GM12878 (cell line): ENCODE measurements at regions not wholly inside any gene's neighbourhood (a gene's known extent, or its start where the extent isn't known, plus 50 kb on each side); places are given as distances from the start of the nearest gene placed in this dataset.
"Not testable (repeated sequence)": the region's sequence is repeated elsewhere in the genome, so short reads cannot be mapped to it uniquely, and the experiment has no call there.

ENCODE experiments used
- ATAC-seq: fragments of 200-7000 bp; cut with Tn5 transposase; 3 replicates; pipeline ENCODE4 v1.9.1; 2020; ENCODE audit warnings: mild to moderate bottlenecking, moderate library complexity
- BruUV-seq: library from RNA; stranded (reverse); fragments of 400-500 nt; replicated peaks from 2 replicates; lab custom pipeline; 2021; lab: Mats Ljungman, UMichigan
- CTCF ChIA-PET: fragments of 300-600 bp; sonication (Branson Sonifier 250); formaldehyde crosslinking; extraction: SDS; loops from one replicate; lab custom pipeline; 2021; ENCODE audit warnings: inconsistent platforms; lab: Yijun Ruan, JAX
- POLR2A ChIA-PET: fragments of 350-600 bp; formaldehyde crosslinking; extraction: SDS; loops from one replicate; lab custom pipeline; 2021; ENCODE audit warnings: inconsistent platforms; lab: Charles Lee
- RAD21 ChIA-PET: fragments of 300-600 bp; sonication (Branson Sonifier 250); formaldehyde crosslinking; loops from one replicate; lab custom pipeline; 2023; ENCODE audit warnings: antibody characterized with exemption; ENCODE audit not compliant: unreplicated experiment; lab: Charles Lee
- SMC1A ChIA-PET: fragments of 300-600 bp; sonication (Branson Sonifier 250); formaldehyde crosslinking; loops from one replicate; lab custom pipeline; 2023; ENCODE audit not compliant: unreplicated experiment, uncharacterized antibody; lab: Charles Lee
- DNase-seq: peaks from one replicate; pipeline ENCODE4 v3.0.0-alpha.2; 2011; ENCODE audit warnings: low read depth, low spot score
- FAIRE-seq: peaks from 3 replicates; lab custom pipeline; 2011; peaks lifted over from hg19 to GRCh38; lab: Jason Lieb, UNC
- H2AFZ ChIP-seq: 2 replicates; pipeline ENCODE4 v1.6.0; 2011; ENCODE audit warnings: low read depth, low read length, control low read depth; ENCODE audit not compliant: control insufficient read depth
- H3K27ac ChIP-seq: 2 replicates; pipeline ENCODE4 v1.5.1; 2011; ENCODE audit warnings: control low read depth; ENCODE audit not compliant: control insufficient read depth, insufficient read depth
- H3K27me3 ChIP-seq, 2 experiments: replicated peaks in 1 of 2; 2 replicates each; pipeline versions ENCODE4 v1.6.0 to v1.6.1; 2011; ENCODE audit warnings: low read length in 1 of 2; ENCODE audit not compliant: control insufficient read depth in 2 of 2, insufficient read depth in 2 of 2
- H3K36me3 ChIP-seq, 2 experiments: 2 replicates each; pipeline ENCODE4 v1.5.1; 2011; ENCODE audit warnings: low read length in 1 of 2; ENCODE audit not compliant: control insufficient read depth in 2 of 2, insufficient read depth in 2 of 2
- H3K4me1 ChIP-seq: 2 replicates; pipeline ENCODE4 v1.6.1; 2011; ENCODE audit warnings: mild to moderate bottlenecking, low read length, moderate library complexity, mixed read lengths; ENCODE audit not compliant: control insufficient read depth, insufficient read depth
- H3K4me2 ChIP-seq: 2 replicates; pipeline ENCODE4 v1.6.0; 2011; ENCODE audit warnings: control low read depth; ENCODE audit not compliant: control insufficient read depth, insufficient read depth
- H3K4me3 ChIP-seq: fragments of 200-600 bp; sonication (generic); 2 replicates; pipeline ENCODE4 v1.5.1; 2016
- H3K79me2 ChIP-seq: 2 replicates; pipeline ENCODE4 v1.6.0; 2011; ENCODE audit warnings: low read length; ENCODE audit not compliant: control insufficient read depth, insufficient read depth
- H3K9ac ChIP-seq: 2 replicates; pipeline ENCODE4 v1.8.0; 2011; ENCODE audit warnings: low read length, control low read depth, mixed read lengths; ENCODE audit not compliant: control insufficient read depth, insufficient read depth
- H3K9me3 ChIP-seq: replicated peaks from 3 replicates; pipeline ENCODE4 v1.5.1; 2011; ENCODE audit warnings: mild to moderate bottlenecking, low read length; ENCODE audit not compliant: control insufficient read depth, insufficient read depth
- H4K20me1 ChIP-seq: 2 replicates; pipeline ENCODE4 v1.6.0; 2011; ENCODE audit not compliant: control insufficient read depth, insufficient read depth
- CUX1 ChIP-seq: IDR thresholded peaks from 2 replicates; pipeline ENCODE4 v1.6.1; 2012; ENCODE audit warnings: improper control_type of control experiment, low read depth, low read length; ENCODE audit not compliant: insufficient replicate concordance
- ETV6 ChIP-seq, 2 experiments: fragments of 450-650 bp in 1 of 2; IDR thresholded peaks in 1 of 2; conservative IDR thresholded peaks in 1 of 2; 2 replicates each; pipeline ENCODE4 v1.6.1; 2014; ENCODE audit warnings: antibody characterized with exemption in 1 of 2, borderline replicate concordance in 1 of 2, low read depth in 1 of 2, mild to moderate bottlenecking in 1 of 2, moderate library complexity in 1 of 2
- POLR2AphosphoS2 ChIP-seq: IDR thresholded peaks from 2 replicates; pipeline ENCODE4 v1.6.1; 2011; ENCODE audit warnings: low read depth, mild to moderate bottlenecking, low read length, improper control_type of control experiment, moderate library complexity
- ZBTB33 ChIP-seq: fragments of 450-650 bp; IDR thresholded peaks from 2 replicates; pipeline ENCODE4 v1.6.1; 2017; ENCODE audit warnings: mild to moderate bottlenecking
- WGBS: methylation state at CpG from one replicate; pipeline ENCODE4 v1.1.6; 2016; ENCODE audit warnings: low lambda C conversion rate; ENCODE audit not compliant: insufficient replicate concordance, insufficient coverage; ENCODE audit errors: missing lambda C conversion rate; 5-methylcytosine and 5-hydroxymethylcytosine counted together
- in situ Hi-C: fragments of 300-500 bp; cut with MboI; formaldehyde crosslinking; loops from 9 replicates; pipeline ENCODE4 v1.14.3; 2018; ENCODE audit warnings: mixed read lengths
- intact Hi-C: fragments of 100-400 bp; cut with micrococcal nuclease; formaldehyde crosslinking; loops from one replicate; pipeline ENCODE4 v1.14.2; 2022; ENCODE audit not compliant: unreplicated experiment

- TF ChIP-seq CUX1 (no peak), POLR2AphosphoS2 (no peak), ZBTB33 (no peak), ETV6 (conservative IDR thresholded peaks at IDR 0.05 in 1 of 2, IDR thresholded peaks at IDR 0.05 in 1 of 2; ENCODE audit: borderline replicate concordance in 1 of 2, low read depth in 1 of 2) (no peak)
- TF ChIP-seq, all 136 proteins: peak for 0
Measured at GRCh38 chr2:91748902-91749301, 3057.4 kb downstream of the RPIA start (continued).

GRCh38 chr2:91749665-91750064, 3058.2 kb downstream of the RPIA start:
- H3K4me2 ChIP-seq, H3K27me3 ChIP-seq, H3K27ac ChIP-seq, RAD21 ChIA-PET, H3K9ac ChIP-seq, ATAC-seq, H4K20me1 ChIP-seq, H3K4me3 ChIP-seq, in situ Hi-C loops, H3K4me1 ChIP-seq, H2AFZ ChIP-seq, intact Hi-C loops, H3K36me3 ChIP-seq, FAIRE-seq, CTCF ChIA-PET, H3K9me3 ChIP-seq, SMC1A ChIA-PET, H3K79me2 ChIP-seq, BruUV-seq, POLR2A ChIA-PET, DNase-seq: not testable (repeated sequence)
- WGBS = 38% methylated on average over 7 of the region's 12 CpGs
